ENCODE measurements at regions not wholly inside any gene's neighbourhood (a gene's known extent, or its start where the extent isn't known, plus 50 kb on each side); places are given as distances from the start of the nearest gene placed in this dataset.

DNA sequence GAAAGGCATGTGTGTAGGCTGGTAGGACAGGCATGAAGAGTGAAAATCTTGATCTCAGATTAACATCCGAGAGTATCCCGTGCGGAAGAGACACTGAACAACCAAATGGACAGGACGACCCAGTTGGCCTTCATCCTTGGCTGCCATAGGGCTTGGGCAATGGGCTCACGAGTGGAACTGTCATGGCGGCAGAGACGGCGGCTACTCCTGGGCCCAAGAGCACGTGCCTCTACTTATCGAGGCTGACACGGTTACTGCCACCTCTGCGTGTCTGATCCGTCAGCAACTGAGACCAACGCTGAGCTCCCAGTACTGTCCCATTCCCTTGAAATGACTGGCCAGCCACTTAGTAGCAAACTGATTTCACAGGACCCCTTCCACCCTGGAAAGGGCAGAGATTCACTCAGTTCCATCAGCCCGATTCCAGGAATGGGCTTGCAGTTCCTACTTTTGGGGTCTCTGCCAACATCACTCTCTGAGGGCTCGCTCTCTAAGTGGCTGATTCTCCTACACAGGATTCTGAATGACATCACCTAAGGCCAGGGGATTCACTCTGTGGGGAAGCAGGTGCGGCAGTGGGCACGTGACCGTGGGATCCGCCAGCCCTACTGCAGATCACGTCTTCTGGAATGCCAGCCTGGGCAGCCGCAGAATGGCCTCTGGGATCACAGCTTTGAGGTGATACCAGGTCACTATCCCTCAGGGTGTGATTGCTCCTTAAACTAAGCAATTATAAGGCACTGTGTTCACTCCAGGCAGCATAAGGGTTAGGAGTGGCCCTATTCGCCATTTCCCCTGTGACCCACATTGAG lies 97.8 kb downstream of the RPS6KA4 start:
- DNase-seq (ENCODE audit: extremely low read depth in 1 of 2, low read depth in 1 of 2), result no peak

DNA sequence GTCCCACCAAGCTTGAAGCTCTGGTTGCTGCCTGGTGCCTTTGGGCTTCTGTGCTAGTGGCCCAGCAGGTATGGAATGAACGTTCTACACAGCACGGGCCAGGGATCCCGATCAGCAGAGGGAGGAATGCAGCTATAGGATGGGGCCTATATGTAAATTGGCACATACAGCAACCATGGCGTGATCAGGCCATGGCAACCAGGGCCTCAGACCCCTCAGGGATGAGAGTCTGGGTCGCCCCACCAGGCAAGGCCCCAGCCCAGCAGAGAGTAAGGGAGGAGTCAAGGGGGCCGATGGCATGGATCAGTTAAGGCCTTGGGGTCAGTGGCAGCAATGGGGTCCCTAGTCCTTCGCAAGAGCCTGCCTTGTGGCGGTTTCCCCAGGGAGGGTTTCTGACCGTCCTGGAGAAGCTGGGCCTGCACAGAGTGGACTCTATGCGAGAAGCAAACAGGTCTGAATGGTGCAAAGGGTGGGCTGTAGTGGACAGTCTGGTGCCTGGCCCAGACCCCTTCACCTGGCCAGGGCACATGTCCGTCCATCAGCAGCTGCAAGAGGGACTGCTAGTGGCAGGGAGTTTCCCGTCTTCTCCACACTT lies 98.2 kb upstream of the SLC22A11 start:
- no peak for DNase-seq (ENCODE audit: extremely low read depth in 1 of 2, low read depth in 1 of 2)

- DNase-seq (ENCODE audit: extremely low read depth in 1 of 2, low read depth in 1 of 2), result no peak
Measured at GRCh38 chr11:64458997-64459396, 96.7 kb upstream of the SLC22A11 start.

DNA sequence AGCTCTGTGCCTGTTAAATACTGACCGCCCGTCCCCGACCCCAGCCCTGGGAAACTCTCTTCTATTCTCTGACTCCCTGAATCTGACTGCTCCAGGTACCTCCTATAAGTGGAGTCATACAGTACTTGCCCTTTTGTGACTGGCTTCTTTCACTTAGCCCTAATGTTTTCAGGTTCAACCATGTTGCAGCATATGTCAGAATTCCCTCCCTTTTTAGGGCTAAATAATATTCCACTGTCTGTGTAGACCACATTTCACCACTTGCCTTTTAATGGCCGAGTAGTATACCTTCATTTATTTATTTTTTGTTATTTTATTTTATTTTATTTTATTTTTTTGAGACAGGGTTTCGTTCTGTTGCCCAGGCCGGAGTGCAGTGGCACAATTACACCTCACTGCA lies 96.1 kb upstream of the SLC22A11 start:
- DNase-seq (ENCODE audit: extremely low read depth in 1 of 2, low read depth in 1 of 2), result no peak

- no peak for DNase-seq (ENCODE audit: extremely low read depth in 1 of 2, low read depth in 1 of 2)
Measured at GRCh38 chr11:64461081-64461480, 94.7 kb upstream of the SLC22A11 start.

GRCh38 chr11:64466115-64466718 lies 89.5 kb upstream of the SLC22A11 start:
- no peak for DNase-seq (ENCODE audit: extremely low read depth in 1 of 2, low read depth in 1 of 2)

- DNase-seq (ENCODE audit: extremely low read depth in 1 of 2, low read depth in 1 of 2), result no peak
Measured at GRCh38 chr11:64469288-64469687, 86.5 kb upstream of the SLC22A11 start.

GRCh38 chr11:64472593-64473455 lies 82.9 kb upstream of the SLC22A11 start:
- DNase-seq (ENCODE audit: extremely low read depth in 1 of 2, low read depth in 1 of 2), result no peak

DNA sequence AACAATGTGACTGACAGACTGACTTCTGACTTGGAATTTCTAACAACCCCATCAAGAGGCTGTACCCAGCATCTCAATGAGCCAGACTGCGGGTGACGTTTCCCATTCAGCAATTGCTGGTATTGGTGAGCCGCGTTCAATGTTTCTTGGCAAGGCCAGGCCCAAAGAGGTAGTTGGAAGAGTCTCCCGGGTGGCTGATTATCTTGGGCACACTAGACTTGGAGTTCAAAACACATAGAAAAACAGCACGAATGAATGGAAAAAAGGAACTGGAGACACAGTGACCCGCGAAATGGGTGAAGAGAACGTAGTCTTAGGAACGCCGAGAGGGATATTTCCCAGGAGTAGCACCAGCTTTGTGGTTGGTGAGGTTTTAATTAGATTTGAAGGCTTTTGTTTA lies 81.1 kb upstream of the SLC22A11 start:
- DNase-seq (ENCODE audit: extremely low read depth in 1 of 2, low read depth in 1 of 2), result no peak

DNA sequence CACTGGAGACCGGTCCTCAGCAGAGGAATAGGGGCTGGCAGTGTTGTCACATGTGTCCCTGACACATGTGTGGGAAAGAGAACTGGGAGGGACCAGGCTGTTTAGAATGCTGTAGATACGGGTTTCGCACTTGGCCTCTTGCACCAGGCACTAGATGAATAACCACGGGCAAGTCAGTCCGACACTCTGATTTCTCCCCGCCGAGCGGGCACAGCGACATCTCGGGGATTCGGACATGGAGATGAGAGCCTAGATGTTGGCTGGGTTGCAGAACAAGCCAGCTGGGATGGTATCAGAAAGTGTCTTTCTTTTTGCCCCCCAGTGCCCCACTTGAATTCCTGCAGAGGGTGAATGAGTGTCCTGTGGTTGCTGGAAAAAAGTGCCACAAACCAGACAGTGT lies 80.6 kb upstream of the SLC22A11 start:
- no peak for DNase-seq (ENCODE audit: extremely low read depth in 1 of 2, low read depth in 1 of 2)

- DNase-seq (ENCODE audit: extremely low read depth in 1 of 2, low read depth in 1 of 2), result no peak
Measured at GRCh38 chr11:64476881-64477280, 78.9 kb upstream of the SLC22A11 start.

DNA sequence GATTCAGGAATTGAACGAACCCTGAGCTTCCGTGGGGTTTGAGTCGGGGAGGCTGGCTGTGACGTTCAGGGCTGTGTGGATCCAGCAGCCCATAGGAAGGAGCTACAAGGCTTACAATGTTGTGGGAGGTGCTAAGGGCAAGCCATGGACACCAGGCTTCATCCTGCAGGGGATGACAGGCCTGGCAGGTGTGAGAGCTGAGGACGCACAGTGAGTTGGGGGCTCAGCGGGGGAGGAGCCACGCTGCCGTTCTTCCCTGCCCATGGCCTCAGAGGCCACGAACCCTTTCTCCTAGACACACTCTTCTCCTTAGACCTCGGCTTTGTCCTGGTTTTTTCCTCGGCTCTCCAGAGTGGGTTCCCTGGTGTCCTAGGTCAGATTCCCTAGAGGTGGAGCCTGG lies 78.1 kb upstream of the SLC22A11 start:
- no peak for DNase-seq (ENCODE audit: extremely low read depth in 1 of 2, low read depth in 1 of 2)

GRCh38 chr11:64482588-64482987 lies 73.2 kb upstream of the SLC22A11 start:
- DNase-seq (ENCODE audit: extremely low read depth in 1 of 2, low read depth in 1 of 2), result no peak

GRCh38 chr11:64484191-64485022 lies 71.3 kb upstream of the SLC22A11 start:
- no peak for DNase-seq (ENCODE audit: extremely low read depth in 1 of 2, low read depth in 1 of 2)

- no peak for DNase-seq (ENCODE audit: extremely low read depth in 1 of 2, low read depth in 1 of 2)
Measured at GRCh38 chr11:64485074-64485473, 70.7 kb upstream of the SLC22A11 start.

DNA sequence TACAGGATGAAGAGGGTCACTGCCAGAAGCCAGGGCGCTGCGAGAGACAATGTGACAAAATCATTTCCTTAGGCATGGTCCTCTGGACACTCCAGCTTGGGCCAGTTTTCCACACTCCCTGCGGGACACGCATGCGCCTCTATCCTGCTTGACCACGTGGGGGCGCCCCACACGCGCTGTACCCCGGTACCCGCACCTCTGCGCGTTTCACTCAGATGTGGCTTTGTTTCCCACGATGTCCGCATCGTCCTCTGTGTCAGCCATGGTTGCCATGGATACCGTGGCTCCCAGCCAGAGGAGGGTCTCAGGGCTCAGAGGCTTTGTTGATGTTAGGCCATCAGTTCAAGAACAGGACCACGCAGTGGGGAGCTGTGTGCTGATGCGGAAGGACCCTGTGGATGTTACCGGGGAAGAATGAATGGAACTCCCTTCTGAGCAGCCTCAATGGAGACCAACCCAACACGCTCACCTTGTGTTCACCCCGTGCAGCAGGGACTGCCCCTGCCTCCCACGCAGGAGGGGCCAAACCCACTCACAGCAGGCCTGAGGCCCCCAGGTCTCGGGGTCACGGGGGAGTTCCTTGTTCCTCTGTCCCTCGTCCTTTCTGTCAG lies 65.8 kb upstream of the SLC22A11 start:
- peak; percentile 20 to 32 for DNase-seq (ENCODE audit: extremely low read depth in 1 of 2, low read depth in 1 of 2)

GRCh38 chr11:64490562-64491216 lies 65.1 kb upstream of the SLC22A11 start:
- no peak for DNase-seq (ENCODE audit: extremely low read depth in 1 of 2, low read depth in 1 of 2)

DNA sequence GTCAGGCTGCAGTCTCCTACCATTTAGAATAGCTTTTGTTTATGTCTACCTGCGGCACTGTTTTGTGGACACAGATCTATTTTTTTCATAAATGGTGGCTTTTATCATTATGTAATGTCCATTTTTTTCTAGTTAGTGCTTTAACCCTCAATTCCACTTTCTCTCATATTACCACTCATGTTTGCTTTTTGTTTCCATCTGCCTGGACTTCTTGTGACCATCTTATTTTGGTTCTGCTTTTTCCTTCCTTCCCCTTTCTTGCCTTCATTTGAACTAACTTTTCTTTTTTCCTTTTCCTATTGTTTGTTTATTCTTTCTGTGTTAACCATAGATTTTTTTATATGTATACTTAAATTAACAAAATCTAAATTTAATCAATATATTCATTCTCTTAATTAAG lies 63.2 kb upstream of the SLC22A11 start:
- DNase-seq (ENCODE audit: extremely low read depth in 1 of 2, low read depth in 1 of 2), result no peak

- DNase-seq (ENCODE audit: extremely low read depth in 1 of 2, low read depth in 1 of 2), result no peak
Measured at GRCh38 chr11:64498136-64498535, 57.6 kb upstream of the SLC22A11 start.
